Thoracic aorta (tissue), 2 donors: ENCODE measurements at regions not wholly inside any gene's neighbourhood (a gene's known extent, or its start where the extent isn't known, plus 50 kb on each side); places are given as distances from the start of the nearest gene placed in this dataset.

Source experiments
- ATAC-seq: fragments of 150-250 bp; one replicate; pipeline ENCODE4 v1.8.0; 2017; ENCODE audit warnings: low read depth; ENCODE audit not compliant: insufficient number of reproducible peaks, low FRiP score
- DNase-seq: peaks from one replicate; pipeline ENCODE4 v3.0.0-alpha.2; 2020; ENCODE audit warnings: low spot score
- H3K27ac ChIP-seq, 2 donors: fragments of 200-600 bp; sonication (generic); 1 replicate in 1 of 2; 2 replicates in 1 of 2; pipeline ENCODE4 v1.5.1; 2016; ENCODE audit warnings: mild to moderate bottlenecking in 2 of 2, moderate library complexity in 2 of 2
- H3K27me3 ChIP-seq: fragments of 200-600 bp; sonication (generic); replicated peaks from 2 replicates; pipeline ENCODE4 v1.6.0; 2016; ENCODE audit warnings: mild to moderate bottlenecking; ENCODE audit not compliant: insufficient read depth
- H3K36me3 ChIP-seq: fragments of 200-600 bp; sonication (generic); one replicate; pipeline ENCODE4 v1.5.1; 2016
- H3K4me1 ChIP-seq, 2 donors: fragments of 200-600 bp; sonication (generic); 1 replicate in 1 of 2; 2 replicates in 1 of 2; pipeline versions ENCODE4 v1.5.1 to v1.6.0; 2016; ENCODE audit warnings: low read depth in 2 of 2, mild to moderate bottlenecking in 1 of 2; ENCODE audit not compliant: control insufficient read depth in 1 of 2
- H3K4me3 ChIP-seq: fragments of 200-600 bp; sonication (generic); 2 replicates; pipeline ENCODE4 v1.5.1; 2016; ENCODE audit warnings: mild to moderate bottlenecking
- H3K9me3 ChIP-seq: fragments of 200-600 bp; sonication (generic); 2 replicates; pipeline ENCODE4 v1.5.1; 2016
- CTCF ChIP-seq: fragments of 200-600 bp; sonication (generic); IDR thresholded peaks from one replicate; pipeline ENCODE4 v1.5.1; 2019; ENCODE audit warnings: antibody characterized with exemption

GRCh38 chr6:40299681-40300080, 287.5 kb downstream of the LRFN2 start:
- no peaks in the 10 kb centered on the region for H3K27me3 ChIP-seq
- H3K27ac ChIP-seq = no peak overlapping the region
- peaks cover 3% of the 10 kb centered on the region for H3K9me3 ChIP-seq
- H3K4me1 ChIP-seq = no peaks in the 10 kb centered on the region
- ATAC-seq (no peak), DNase-seq (no peak)
- no peak overlapping the region for H3K4me3 ChIP-seq
- TF ChIP-seq CTCF = no peak
- H3K36me3 ChIP-seq = no peaks in the 10 kb centered on the region

GRCh38 chr6:40298207-40298606, 289.0 kb downstream of the LRFN2 start:
- TF ChIP-seq CTCF = no peak
- no peaks in the 10 kb centered on the region for H3K36me3 ChIP-seq
- H3K9me3 ChIP-seq = peaks cover 3% of the 10 kb centered on the region
- H3K4me3 ChIP-seq = no peak overlapping the region
- DNase-seq (no peak), ATAC-seq (no peak)
- no peak overlapping the region for H3K27ac ChIP-seq
- H3K27me3 ChIP-seq = no peaks in the 10 kb centered on the region
- no peaks in the 10 kb centered on the region for H3K4me1 ChIP-seq

- no peak overlapping the region for H3K27ac ChIP-seq
- TF ChIP-seq CTCF = no peak
- H3K9me3 ChIP-seq = peaks cover 3% of the 10 kb centered on the region
- no peaks in the 10 kb centered on the region for H3K36me3 ChIP-seq
- H3K4me1 ChIP-seq = no peaks in the 10 kb centered on the region
- no peaks in the 10 kb centered on the region for H3K27me3 ChIP-seq
- DNase-seq = no peak
- ATAC-seq = no peak
- no peak overlapping the region for H3K4me3 ChIP-seq
Observed at GRCh38 chr6:40295251-40295950, 291.8 kb downstream of the LRFN2 start.

- no peaks in the 10 kb centered on the region for H3K27me3 ChIP-seq
- H3K9me3 ChIP-seq = peaks cover 3% of the 10 kb centered on the region
- ATAC-seq (no peak), DNase-seq (no peak)
- H3K4me3 ChIP-seq = no peak overlapping the region
- no peaks in the 10 kb centered on the region for H3K36me3 ChIP-seq
- no peak overlapping the region for H3K27ac ChIP-seq
- H3K4me1 ChIP-seq = no peaks in the 10 kb centered on the region
- no peak for TF ChIP-seq CTCF
Observed at GRCh38 chr6:40293460-40294185, 293.5 kb downstream of the LRFN2 start.

GRCh38 chr6:40293060-40293459, 294.1 kb downstream of the LRFN2 start:
- ATAC-seq = no peak

More at GRCh38 chr6:40293060-40293459, 294.1 kb downstream of the LRFN2 start:
- no peaks in the 10 kb centered on the region for H3K4me1 ChIP-seq
- no peak for DNase-seq
- no peaks in the 10 kb centered on the region for H3K36me3 ChIP-seq
- H3K27ac ChIP-seq = no peak overlapping the region
- H3K4me3 ChIP-seq = no peak overlapping the region
- TF ChIP-seq CTCF = no peak
- H3K9me3 ChIP-seq = peaks cover under 1% of the 10 kb centered on the region
- no peaks in the 10 kb centered on the region for H3K27me3 ChIP-seq
